Spleen (tissue), 11 donors: ENCODE measurements at regions not wholly inside any gene's neighbourhood (a gene's known extent, or its start where the extent isn't known, plus 50 kb on each side); places are given as distances from the start of the nearest gene placed in this dataset.
A peak's percentile ranks its signal among the peaks of the same experiment; 100 is the strongest.

Experiments used
- DNase-seq: peaks from one replicate; pipeline ENCODE4 v3.0.0-alpha.2; 2020
- H3K27ac ChIP-seq, 8 donors: fragments of 200-600 bp; sonication (generic) in 7 of 8; 1 replicate in 4 of 8; 2 replicates in 4 of 8; pipeline versions ENCODE4 v1.5.0 to v1.8.0; 2016 to 2021; ENCODE audit warnings: inconsistent platforms in 4 of 8, mild to moderate bottlenecking in 4 of 8, moderate library complexity in 1 of 8
- H3K27me3 ChIP-seq, 7 donors: fragments of 200-600 bp; sonication (generic) in 6 of 7; replicated peaks in 1 of 7; 1 replicate in 4 of 7; 2 replicates in 3 of 7; pipeline versions ENCODE4 v1.5.0 to v1.8.0; 2016 to 2021; ENCODE audit warnings: inconsistent platforms in 3 of 7, mild to moderate bottlenecking in 1 of 7
- H3K36me3 ChIP-seq, 6 donors: fragments of 200-600 bp; sonication (generic) in 5 of 6; 1 replicate in 4 of 6; 2 replicates in 2 of 6; pipeline versions ENCODE4 v1.5.0 to v1.8.0; 2016 to 2021; ENCODE audit warnings: inconsistent platforms in 2 of 6
- H3K4me1 ChIP-seq, 6 donors: fragments of 200-600 bp; sonication (generic) in 5 of 6; 1 replicate in 3 of 6; 2 replicates in 3 of 6; pipeline versions ENCODE4 v1.5.0 to v1.8.0; 2016 to 2021; ENCODE audit warnings: inconsistent platforms in 3 of 6
- H3K4me3 ChIP-seq, 8 donors: fragments of 200-600 bp; sonication (generic) in 7 of 8; 1 replicate in 4 of 8; 2 replicates in 4 of 8; pipeline versions ENCODE4 v1.5.0 to v1.8.0; 2016 to 2021; ENCODE audit warnings: inconsistent platforms in 4 of 8, mild to moderate bottlenecking in 4 of 8, moderate library complexity in 2 of 8
- H3K9me3 ChIP-seq, 8 donors: fragments of 200-600 bp; sonication (generic) in 7 of 8; 1 replicate in 4 of 8; 2 replicates in 4 of 8; pipeline versions ENCODE4 v1.5.0 to v1.8.0; 2016 to 2021; ENCODE audit warnings: inconsistent platforms in 4 of 8
- POLR2A ChIP-seq, 3 donors: fragments of 450-650 bp; IDR thresholded peaks; one replicate each; pipeline ENCODE4 v1.5.1; 2017; ENCODE audit warnings: antibody characterized with exemption in 3 of 3, mild to moderate bottlenecking in 1 of 3
- POLR2AphosphoS5 ChIP-seq, 3 donors: sonication (generic); formaldehyde crosslinking; IDR thresholded peaks; one replicate each; pipeline ENCODE4 v1.5.1; 2017; ENCODE audit warnings: antibody characterized with exemption in 3 of 3
- WGBS, 5 donors: extraction: QIAGEN DNeasy Blood & Tissue Kit in 3 of 5; methylation state at CpG; one replicate each; pipeline versions ENCODE4 v1.1.5 to v1.1.7; 2013 to 2018; 5-methylcytosine and 5-hydroxymethylcytosine counted together
- intact Hi-C: fragments of 100-400 bp; cut with DNase I; formaldehyde crosslinking; loops from one replicate; pipeline ENCODE4 v1.15.0; 2023; ENCODE audit warnings: low total_unique reads
- TF ChIP-seq, protein P1 (sequence below), 11 experiments: fragments of 200-600 bp in 7 of 11; fragments of 450-650 bp in 4 of 11; sonication (generic) in 4 of 11; IDR thresholded peaks in 8 of 11; conservative IDR thresholded peaks in 3 of 11; 1 replicate in 7 of 11; 2 replicates in 4 of 11; pipeline versions ENCODE4 v1.4.0 to v1.8.0; 2016 to 2021; ENCODE audit warnings: antibody characterized with exemption in 11 of 11, inconsistent platforms in 4 of 11, mild to moderate bottlenecking in 1 of 11
- donor health status: healthy with polysubstance abuse.
- donor health status: DM: no; HTN: no; CAD: no; lungs with moderate emphysema.
- donor health status: DM: no; HTN: no; CAD: no.
- donor health status: Bipolar disorder and iron deficiency.
- donor health status: healthy.
- donor health status: DM: no; HTN: no; CAD: no.
- donor health status: DM: yes; HTN: yes; CAD: no.

DNA sequence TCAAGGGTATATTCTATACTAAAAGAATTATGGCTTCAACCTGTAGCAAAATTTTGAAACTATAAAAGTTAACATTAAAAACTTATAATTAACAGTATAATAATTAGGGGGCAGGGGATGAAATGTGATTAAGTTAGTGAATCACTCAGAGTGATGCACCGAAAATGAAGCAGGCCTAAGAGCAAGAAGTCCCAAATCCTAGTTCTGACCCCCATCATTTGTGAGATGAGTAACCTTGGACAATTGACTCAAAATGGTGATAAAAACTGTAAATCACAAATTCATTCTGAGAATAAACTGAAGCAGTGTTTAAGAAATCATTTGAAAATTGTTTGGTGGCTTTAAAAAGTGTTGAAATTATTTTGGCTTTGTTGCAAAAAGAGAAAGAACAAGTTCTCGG lies 56.8 kb downstream of the KLF12 start:
- intact Hi-C loops = no loop called here
- no peak for TF ChIP-seq POLR2AphosphoS5 (IDR thresholded peaks at IDR 0.05)
- TF ChIP-seq POLR2A (IDR thresholded peaks at IDR 0.05) = no peak
- TF ChIP-seq, protein P1, sequence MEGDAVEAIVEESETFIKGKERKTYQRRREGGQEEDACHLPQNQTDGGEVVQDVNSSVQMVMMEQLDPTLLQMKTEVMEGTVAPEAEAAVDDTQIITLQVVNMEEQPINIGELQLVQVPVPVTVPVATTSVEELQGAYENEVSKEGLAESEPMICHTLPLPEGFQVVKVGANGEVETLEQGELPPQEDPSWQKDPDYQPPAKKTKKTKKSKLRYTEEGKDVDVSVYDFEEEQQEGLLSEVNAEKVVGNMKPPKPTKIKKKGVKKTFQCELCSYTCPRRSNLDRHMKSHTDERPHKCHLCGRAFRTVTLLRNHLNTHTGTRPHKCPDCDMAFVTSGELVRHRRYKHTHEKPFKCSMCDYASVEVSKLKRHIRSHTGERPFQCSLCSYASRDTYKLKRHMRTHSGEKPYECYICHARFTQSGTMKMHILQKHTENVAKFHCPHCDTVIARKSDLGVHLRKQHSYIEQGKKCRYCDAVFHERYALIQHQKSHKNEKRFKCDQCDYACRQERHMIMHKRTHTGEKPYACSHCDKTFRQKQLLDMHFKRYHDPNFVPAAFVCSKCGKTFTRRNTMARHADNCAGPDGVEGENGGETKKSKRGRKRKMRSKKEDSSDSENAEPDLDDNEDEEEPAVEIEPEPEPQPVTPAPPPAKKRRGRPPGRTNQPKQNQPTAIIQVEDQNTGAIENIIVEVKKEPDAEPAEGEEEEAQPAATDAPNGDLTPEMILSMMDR (IDR thresholded peaks at IDR 0.05 in 8 of 11, conservative IDR thresholded peaks at IDR 0.05 in 3 of 11) = no peak
- H3K4me3 ChIP-seq = no peak overlapping the region
- peaks cover 0 to 55% (median 6%) of the 10 kb centered on the region in 6 donors for H3K4me1 ChIP-seq
- 75 to 90% (median 81%) methylated on average over 2 of the region's 2 CpGs for WGBS, 5 donors
- H3K36me3 ChIP-seq = no peaks in the 10 kb centered on the region
- H3K9me3 ChIP-seq = no peaks in the 10 kb centered on the region
- H3K27me3 ChIP-seq = no peaks in the 10 kb centered on the region
- H3K27ac ChIP-seq = no peak overlapping the region
- DNase-seq = no peak

DNA sequence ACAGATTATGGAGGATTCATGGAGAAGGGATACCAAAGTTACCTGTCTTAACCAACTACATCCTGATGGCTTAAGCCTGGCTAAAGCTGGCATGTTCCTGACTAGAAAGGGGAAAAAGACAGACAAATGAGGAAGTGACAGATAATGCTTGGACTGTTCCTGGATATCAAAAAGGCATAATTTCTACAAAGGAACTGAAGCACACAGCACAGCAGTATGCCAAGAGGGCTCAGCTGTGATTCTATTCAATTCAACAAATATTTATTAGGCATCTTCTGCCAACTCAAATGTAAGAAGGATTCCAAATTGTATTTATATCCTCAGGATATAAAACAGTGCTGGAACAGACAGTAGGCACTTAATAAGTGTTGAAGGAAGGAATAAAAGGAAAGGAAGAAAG lies 59.5 kb downstream of the KLF12 start:
- Histone ChIP-seq H3K4me1 (peaks cover 10 to 62% (median 19%) of the 10 kb centered on the region in 6 donors), H3K4me3 (no peak overlapping the region), H3K36me3 (no peaks in the 10 kb centered on the region), H3K9me3 (no peaks in the 10 kb centered on the region), H3K27me3 (no peaks in the 10 kb centered on the region), H3K27ac (no peak overlapping the region)
- intact Hi-C loops = no loop called here
- no peak for DNase-seq
- TF ChIP-seq POLR2A (IDR thresholded peaks at IDR 0.05) (no peak), POLR2AphosphoS5 (IDR thresholded peaks at IDR 0.05) (no peak)
- TF ChIP-seq, protein P1 (IDR thresholded peaks at IDR 0.05 in 8 of 11, conservative IDR thresholded peaks at IDR 0.05 in 3 of 11) = no peak

DNA sequence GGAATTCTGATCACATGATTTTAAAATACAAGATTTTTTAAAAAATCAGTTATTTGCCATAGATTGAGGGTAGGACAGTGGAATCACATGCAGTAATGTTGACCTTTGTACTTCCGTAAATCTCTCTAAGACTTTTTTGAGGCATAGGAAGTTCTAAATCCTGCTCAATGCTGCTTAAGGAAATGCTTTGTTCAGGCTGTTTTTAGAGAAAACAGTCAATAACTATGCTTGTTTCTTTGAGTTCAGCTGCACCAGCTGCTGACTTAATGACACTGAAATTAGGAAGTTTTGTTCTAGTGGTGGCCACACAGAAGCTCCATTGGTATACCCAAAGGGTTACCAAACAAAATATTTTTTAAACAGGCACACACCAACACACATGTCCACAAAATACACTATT lies 60.9 kb downstream of the KLF12 start:
- no peak for DNase-seq
- no peak overlapping the region for H3K4me3 ChIP-seq
- 69 to 87% (median 79%) methylated on average over 1 of the region's 1 CpG for WGBS, 5 donors
- peak overlapping the region in 2 of 8 donors; percentile 4 to 6 for H3K27ac ChIP-seq
- H3K27me3 ChIP-seq = no peaks in the 10 kb centered on the region
- intact Hi-C loops = no loop called here
- TF ChIP-seq, protein P1 (IDR thresholded peaks at IDR 0.05 in 8 of 11, conservative IDR thresholded peaks at IDR 0.05 in 3 of 11) = no peak
- TF ChIP-seq POLR2A (IDR thresholded peaks at IDR 0.05) = no peak
- no peak for TF ChIP-seq POLR2AphosphoS5 (IDR thresholded peaks at IDR 0.05)
- H3K4me1 ChIP-seq = peaks cover 10 to 77% (median 21%) of the 10 kb centered on the region in 6 donors
- H3K9me3 ChIP-seq = no peaks in the 10 kb centered on the region
- no peaks in the 10 kb centered on the region for H3K36me3 ChIP-seq

DNA sequence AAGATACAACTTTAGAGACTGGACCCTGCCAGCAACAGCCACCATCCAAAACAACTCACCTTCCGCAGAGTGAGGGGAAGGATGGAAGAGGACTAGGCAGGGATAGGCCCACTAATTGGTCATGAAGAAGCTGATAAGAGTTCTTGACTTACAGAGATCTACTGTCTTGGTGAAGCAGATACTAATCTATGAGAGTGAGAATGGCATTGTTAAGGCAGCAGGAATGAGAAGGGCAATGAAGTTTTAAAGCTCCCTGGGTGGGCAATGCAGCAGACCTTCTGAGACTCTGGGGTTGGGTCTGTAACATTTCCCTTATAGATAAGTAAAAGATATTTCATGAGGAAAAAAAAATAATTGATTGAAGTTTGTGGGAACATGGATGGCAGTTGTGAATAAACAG lies 63.7 kb downstream of the KLF12 start:
- DNase-seq = no peak
- Histone ChIP-seq H3K4me3 (no peak overlapping the region), H3K27ac (peak overlapping the region in 4 of 8 donors; percentile 12 to 63 (median 44)), H3K27me3 (no peaks in the 10 kb centered on the region), H3K4me1 (peaks cover 10 to 83% (median 23%) of the 10 kb centered on the region in 6 donors), H3K36me3 (no peaks in the 10 kb centered on the region), H3K9me3 (no peaks in the 10 kb centered on the region)
- 88 to 100% (median 97%) methylated on average over 1 of the region's 1 CpG for WGBS, 5 donors
- TF ChIP-seq POLR2A (IDR thresholded peaks at IDR 0.05) = no peak
- TF ChIP-seq, protein P1 (IDR thresholded peaks at IDR 0.05 in 8 of 11, conservative IDR thresholded peaks at IDR 0.05 in 3 of 11) = no peak
- TF ChIP-seq POLR2AphosphoS5 (IDR thresholded peaks at IDR 0.05) = no peak
- intact Hi-C loops = no loop called here
